Fibroblast of lung (primary cell): ENCODE measurements at regions not wholly inside any gene's neighbourhood (a gene's known extent, or its start where the extent isn't known, plus 50 kb on each side); places are given as distances from the start of the nearest gene placed in this dataset.

ENCODE experiments used
- CTCF ChIP-seq, 2 donors: IDR thresholded peaks in 1 of 2; conservative IDR thresholded peaks in 1 of 2; 1 replicate in 1 of 2; 2 replicates in 1 of 2; pipeline ENCODE4 v1.5.1; 2011 to 2012; ENCODE audit warnings: low read length in 2 of 2, control low read depth in 1 of 2, inconsistent platforms in 1 of 2, low read depth in 1 of 2, mild to moderate bottlenecking in 1 of 2
- EZH2 ChIP-seq: IDR thresholded peaks from 2 replicates; pipeline ENCODE4 v1.5.1; 2012; ENCODE audit warnings: low read length, control low read depth, mild to moderate bottlenecking; ENCODE audit errors: missing control alignments

DNA sequence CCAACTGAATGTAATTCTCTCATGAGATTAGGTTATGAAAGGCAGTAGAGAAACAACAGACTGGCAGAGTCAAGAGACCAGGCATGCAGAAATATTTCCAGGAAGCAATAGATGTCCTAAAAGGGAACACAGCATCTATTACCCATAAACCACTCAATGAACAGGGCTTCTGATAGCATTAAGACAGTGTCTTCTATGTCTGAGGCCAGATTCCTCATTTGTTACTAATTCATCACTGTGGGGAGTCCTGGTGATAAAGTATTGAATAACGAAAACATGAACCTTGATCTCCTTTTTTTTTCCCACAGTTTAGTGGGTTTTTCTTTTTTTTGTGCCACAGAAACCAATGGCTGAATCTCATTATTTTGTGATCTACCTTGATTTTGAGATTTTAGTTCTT lies 339.0 kb downstream of the METTL15 start:
- no peak for TF ChIP-seq CTCF (conservative IDR thresholded peaks at IDR 0.05 in 1 of 2, IDR thresholded peaks at IDR 0.05 in 1 of 2; ENCODE audit: low read depth in 1 of 2, low read length in 2 of 2)
- no peak for TF ChIP-seq EZH2
